Parathyroid adenoma (tissue), 2 donors: ENCODE measurements at regions not wholly inside any gene's neighbourhood (a gene's known extent, or its start where the extent isn't known, plus 50 kb on each side); places are given as distances from the start of the nearest gene placed in this dataset.
"Not testable (repeated sequence)": the region's sequence is repeated elsewhere in the genome, so short reads cannot be mapped to it uniquely, and the experiment has no call there.

Experiments
- H2AFZ ChIP-seq: fragments of 300-600 bp; sonication (generic); one replicate; pipeline ENCODE4 v1.7.0; 2017; ENCODE audit warnings: antibody characterized with exemption, mild to moderate bottlenecking
- H3K27ac ChIP-seq: fragments of 300-600 bp; sonication (generic); one replicate; pipeline ENCODE4 v1.7.0; 2017
- H3K27me3 ChIP-seq: fragments of 300-600 bp; sonication (generic); one replicate; pipeline ENCODE4 v1.7.0; 2017; ENCODE audit warnings: low read length; ENCODE audit not compliant: control insufficient read depth, insufficient read depth
- H3K36me3 ChIP-seq: fragments of 300-600 bp; sonication (generic); one replicate; pipeline ENCODE4 v1.7.0; 2017; ENCODE audit warnings: low read length; ENCODE audit not compliant: control insufficient read depth, insufficient read depth
- H3K4me1 ChIP-seq: fragments of 300-600 bp; sonication (generic); one replicate; pipeline ENCODE4 v1.7.0; 2017; ENCODE audit warnings: control low read depth
- H3K4me2 ChIP-seq: fragments of 300-600 bp; sonication (generic); one replicate; pipeline ENCODE4 v1.7.0; 2017; ENCODE audit warnings: low read length
- H3K4me3 ChIP-seq: fragments of 300-600 bp; sonication (generic); one replicate; pipeline ENCODE4 v1.7.0; 2017; ENCODE audit warnings: low read depth, low read length
- H3K79me2 ChIP-seq: fragments of 300-600 bp; sonication (generic); one replicate; pipeline ENCODE4 v1.7.0; 2017; ENCODE audit warnings: control low read depth
- H3K9ac ChIP-seq: fragments of 300-600 bp; sonication (generic); one replicate; pipeline ENCODE4 v1.7.0; 2017; ENCODE audit warnings: mild to moderate bottlenecking
- H3K9me3 ChIP-seq: fragments of 300-600 bp; sonication (generic); one replicate; pipeline ENCODE4 v1.7.0; 2017; ENCODE audit warnings: low read length; ENCODE audit not compliant: control insufficient read depth
- TF ChIP-seq, protein P1 (sequence below): fragments of 300-600 bp; sonication (generic); IDR thresholded peaks from one replicate; pipeline ENCODE4 v1.7.0; 2017; ENCODE audit warnings: antibody characterized with exemption, mild to moderate bottlenecking
- donor health status: primary hyperparathyroidism.

- Histone ChIP-seq H3K36me3 (no peaks in the 10 kb centered on the region), H3K4me3 (no peak overlapping the region), H3K9me3 (no peaks in the 10 kb centered on the region), H3K79me2 (no peaks in the 10 kb centered on the region), H3K27me3 (no peaks in the 10 kb centered on the region), H2AFZ (no peak overlapping the region), H3K4me1 (no peaks in the 10 kb centered on the region), H3K27ac (no peak overlapping the region), H3K4me2 (no peak overlapping the region), H3K9ac (no peak overlapping the region)
- TF ChIP-seq, protein P1, sequence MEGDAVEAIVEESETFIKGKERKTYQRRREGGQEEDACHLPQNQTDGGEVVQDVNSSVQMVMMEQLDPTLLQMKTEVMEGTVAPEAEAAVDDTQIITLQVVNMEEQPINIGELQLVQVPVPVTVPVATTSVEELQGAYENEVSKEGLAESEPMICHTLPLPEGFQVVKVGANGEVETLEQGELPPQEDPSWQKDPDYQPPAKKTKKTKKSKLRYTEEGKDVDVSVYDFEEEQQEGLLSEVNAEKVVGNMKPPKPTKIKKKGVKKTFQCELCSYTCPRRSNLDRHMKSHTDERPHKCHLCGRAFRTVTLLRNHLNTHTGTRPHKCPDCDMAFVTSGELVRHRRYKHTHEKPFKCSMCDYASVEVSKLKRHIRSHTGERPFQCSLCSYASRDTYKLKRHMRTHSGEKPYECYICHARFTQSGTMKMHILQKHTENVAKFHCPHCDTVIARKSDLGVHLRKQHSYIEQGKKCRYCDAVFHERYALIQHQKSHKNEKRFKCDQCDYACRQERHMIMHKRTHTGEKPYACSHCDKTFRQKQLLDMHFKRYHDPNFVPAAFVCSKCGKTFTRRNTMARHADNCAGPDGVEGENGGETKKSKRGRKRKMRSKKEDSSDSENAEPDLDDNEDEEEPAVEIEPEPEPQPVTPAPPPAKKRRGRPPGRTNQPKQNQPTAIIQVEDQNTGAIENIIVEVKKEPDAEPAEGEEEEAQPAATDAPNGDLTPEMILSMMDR, result no peak
Measured at GRCh38 chrX:63281465-63281864, 69.7 kb downstream of the SPIN4 start.

- H3K36me3 ChIP-seq, H3K27ac ChIP-seq, H3K4me3 ChIP-seq, H3K4me1 ChIP-seq, H3K9ac ChIP-seq, H2AFZ ChIP-seq, H3K9me3 ChIP-seq, H3K79me2 ChIP-seq, H3K27me3 ChIP-seq, H3K4me2 ChIP-seq: not testable (repeated sequence)
Measured at GRCh38 chrX:63277394-63277793, 73.7 kb downstream of the SPIN4 start.

DNA sequence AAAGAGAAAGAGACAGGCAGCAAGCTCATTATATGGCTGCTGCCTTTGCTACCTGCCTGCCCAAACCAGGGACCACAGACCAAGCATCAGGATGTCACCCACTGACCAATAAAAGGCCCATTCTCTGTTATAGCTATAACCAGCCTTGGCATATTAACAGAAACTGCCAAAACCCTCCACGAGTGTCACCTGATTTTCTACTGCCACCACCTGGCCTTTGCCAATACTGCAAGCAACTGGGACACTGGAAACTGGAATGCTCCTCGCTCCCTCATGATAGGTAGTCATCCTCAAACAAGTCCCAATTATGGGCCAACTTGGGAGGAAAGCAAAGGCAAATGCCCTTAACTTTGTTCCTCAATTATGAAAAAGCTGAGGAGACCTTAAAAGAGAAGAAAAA, 76.0 kb downstream of the SPIN4 start:
- Histone ChIP-seq H3K4me1 (no peaks in the 10 kb centered on the region), H3K36me3 (no peaks in the 10 kb centered on the region), H3K79me2 (no peaks in the 10 kb centered on the region), H3K9ac (no peak overlapping the region), H3K4me2 (no peak overlapping the region), H3K27me3 (no peaks in the 10 kb centered on the region), H3K27ac (no peak overlapping the region), H3K9me3 (no peaks in the 10 kb centered on the region), H2AFZ (no peak overlapping the region), H3K4me3 (no peak overlapping the region)
- TF ChIP-seq, protein P1, result peak; percentile 18

DNA sequence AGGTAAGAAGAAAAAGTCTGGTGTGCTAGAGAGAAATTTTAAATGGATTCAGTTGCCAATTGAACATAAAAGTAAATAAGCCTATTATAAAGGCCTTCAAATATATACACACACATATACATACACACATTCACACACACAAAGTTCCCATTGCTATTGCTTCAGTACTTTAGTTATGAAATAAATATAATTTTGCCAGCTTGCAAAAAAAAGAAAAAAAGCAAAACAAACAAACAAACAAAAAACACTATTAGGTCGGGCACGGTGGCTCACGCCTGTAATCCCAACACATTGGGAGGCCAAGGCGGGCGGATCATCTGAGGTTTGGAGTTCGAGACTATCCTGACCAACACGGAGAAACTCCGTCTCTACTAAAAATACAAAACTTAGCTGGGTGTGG, 80.3 kb downstream of the SPIN4 start:
- Histone ChIP-seq H3K27me3 (no peaks in the 10 kb centered on the region), H3K4me1 (no peaks in the 10 kb centered on the region), H3K4me2 (no peak overlapping the region), H3K9me3 (no peaks in the 10 kb centered on the region), H3K79me2 (no peaks in the 10 kb centered on the region), H3K27ac (no peak overlapping the region), H3K9ac (no peak overlapping the region), H2AFZ (no peak overlapping the region), H3K4me3 (no peak overlapping the region), H3K36me3 (no peaks in the 10 kb centered on the region)
- TF ChIP-seq, protein P1, result no peak

DNA sequence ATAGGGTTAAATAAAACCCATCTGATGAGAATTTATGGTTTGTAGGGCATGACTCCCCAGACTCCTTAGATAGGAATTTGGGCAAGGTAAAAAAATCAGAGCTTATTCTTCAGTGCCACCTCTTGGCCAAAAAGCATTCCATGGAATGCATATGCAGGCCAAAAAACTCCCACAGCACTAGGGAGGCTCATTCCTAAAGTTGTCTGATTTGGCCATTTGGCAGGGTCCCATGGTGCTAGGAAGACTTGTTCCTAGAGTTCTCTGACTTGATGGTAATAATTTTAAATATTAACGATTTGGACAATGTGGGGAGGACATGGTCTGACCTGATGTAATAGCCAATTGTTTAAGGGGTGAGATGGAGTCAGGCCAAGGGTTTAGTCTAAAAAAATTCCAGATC, 93.0 kb downstream of the SPIN4 start:
- TF ChIP-seq, protein P1, result no peak
- no peak overlapping the region for H3K4me3 ChIP-seq
- H2AFZ ChIP-seq, result no peak overlapping the region
- H3K4me2 ChIP-seq, result no peak overlapping the region
- no peak overlapping the region for H3K9ac ChIP-seq
- H3K4me1 ChIP-seq, result no peaks in the 10 kb centered on the region
- H3K36me3 ChIP-seq, result no peaks in the 10 kb centered on the region
- no peaks in the 10 kb centered on the region for H3K79me2 ChIP-seq
- no peaks in the 10 kb centered on the region for H3K9me3 ChIP-seq
- H3K27ac ChIP-seq, result no peak overlapping the region
- H3K27me3 ChIP-seq, result no peaks in the 10 kb centered on the region
